ENCODE measurements at regions not wholly inside any gene's neighbourhood (a gene's known extent, or its start where the extent isn't known, plus 50 kb on each side); places are given as distances from the start of the nearest gene placed in this dataset.

GRCh38 chr9:78490231-78490630 lies 193.3 kb downstream of the PSAT1 start:
- WGBS (ENCODE audit: insufficient coverage, insufficient read length): no CpG with 5 or more reads among the region's 4 CpGs
- H3K27ac ChIP-seq (ENCODE audit: low read length): no peak overlapping the region
- H3K4me3 ChIP-seq (ENCODE audit: low read length): no peak overlapping the region
- no peak for DNase-seq (ENCODE audit: low read depth, low spot score)
- H3K4me1 ChIP-seq (ENCODE audit: control insufficient read depth, insufficient read depth, low read length): no peaks in the 10 kb centered on the region
- H3K36me3 ChIP-seq (ENCODE audit: control insufficient read depth, insufficient read depth, low read length): no peaks in the 10 kb centered on the region
- no peaks in the 10 kb centered on the region for H3K27me3 ChIP-seq (ENCODE audit: control insufficient read depth, insufficient read depth, low read length)
- H3K9me3 ChIP-seq (ENCODE audit: control insufficient read depth, insufficient read depth, low read length): no peaks in the 10 kb centered on the region

DNA sequence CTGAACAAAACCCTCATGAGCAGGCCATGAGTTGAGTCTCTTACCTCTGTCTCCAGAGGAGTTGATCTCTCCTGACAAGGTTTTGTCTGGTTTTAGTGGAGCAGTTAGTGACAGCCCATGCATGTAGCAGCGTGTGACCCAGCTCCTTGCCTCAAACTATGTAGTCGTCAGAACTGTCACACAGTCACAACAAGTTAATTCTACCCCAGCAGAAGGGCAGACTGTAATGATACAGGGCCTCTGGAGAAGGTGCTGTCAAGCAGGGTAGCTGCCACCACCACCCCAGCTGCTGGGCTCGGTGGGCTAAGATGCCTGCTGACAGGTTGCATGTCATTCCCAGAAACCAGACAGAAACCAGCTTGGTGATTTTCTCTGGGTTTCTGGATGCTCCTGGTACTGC lies 194.5 kb downstream of the PSAT1 start:
- WGBS (ENCODE audit: insufficient coverage, insufficient read length): no CpG with 5 or more reads among the region's 3 CpGs
- Histone ChIP-seq H3K27ac (ENCODE audit: low read length) (no peak overlapping the region), H3K27me3 (ENCODE audit: control insufficient read depth, insufficient read depth, low read length) (no peaks in the 10 kb centered on the region), H3K4me3 (ENCODE audit: low read length) (no peak overlapping the region), H3K4me1 (ENCODE audit: control insufficient read depth, insufficient read depth, low read length) (no peaks in the 10 kb centered on the region), H3K36me3 (ENCODE audit: control insufficient read depth, insufficient read depth, low read length) (no peaks in the 10 kb centered on the region), H3K9me3 (ENCODE audit: control insufficient read depth, insufficient read depth, low read length) (no peaks in the 10 kb centered on the region)
- DNase-seq (ENCODE audit: low read depth, low spot score): no peak

- no peak overlapping the region for H3K4me3 ChIP-seq (ENCODE audit: low read length)
- no peak for DNase-seq (ENCODE audit: low read depth, low spot score)
- H3K27me3 ChIP-seq (ENCODE audit: control insufficient read depth, insufficient read depth, low read length): no peaks in the 10 kb centered on the region
- H3K4me1 ChIP-seq (ENCODE audit: control insufficient read depth, insufficient read depth, low read length): no peaks in the 10 kb centered on the region
- no CpG with 5 or more reads among the region's 2 CpGs for WGBS (ENCODE audit: insufficient coverage, insufficient read length)
- no peaks in the 10 kb centered on the region for H3K9me3 ChIP-seq (ENCODE audit: control insufficient read depth, insufficient read depth, low read length)
- no peak overlapping the region for H3K27ac ChIP-seq (ENCODE audit: low read length)
- no peaks in the 10 kb centered on the region for H3K36me3 ChIP-seq (ENCODE audit: control insufficient read depth, insufficient read depth, low read length)
Measured at GRCh38 chr9:78493166-78493742, 196.3 kb downstream of the PSAT1 start.

DNA sequence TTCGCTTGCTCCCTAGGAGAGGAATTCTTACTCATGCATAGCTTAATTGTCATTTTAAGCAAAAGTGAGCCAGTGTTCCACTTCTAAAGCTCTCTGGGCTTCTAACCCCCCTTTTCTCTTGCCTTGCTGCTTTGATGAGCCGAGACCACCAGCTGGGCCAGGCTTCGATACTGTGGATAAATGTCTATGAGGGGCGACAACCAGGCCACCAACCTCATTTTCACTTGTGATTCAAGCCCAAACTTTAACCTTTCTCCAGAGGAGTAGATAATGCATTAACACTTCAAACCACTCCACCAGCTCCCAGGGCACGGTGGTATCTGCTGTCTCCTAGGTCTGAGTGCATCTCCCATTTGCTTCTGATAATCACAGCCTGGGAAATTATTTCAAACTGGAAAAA lies 205.6 kb downstream of the PSAT1 start:
- Histone ChIP-seq H3K27ac (ENCODE audit: low read length) (no peak overlapping the region), H3K9me3 (ENCODE audit: control insufficient read depth, insufficient read depth, low read length) (no peaks in the 10 kb centered on the region), H3K27me3 (ENCODE audit: control insufficient read depth, insufficient read depth, low read length) (no peaks in the 10 kb centered on the region), H3K36me3 (ENCODE audit: control insufficient read depth, insufficient read depth, low read length) (no peaks in the 10 kb centered on the region), H3K4me3 (ENCODE audit: low read length) (no peak overlapping the region), H3K4me1 (ENCODE audit: control insufficient read depth, insufficient read depth, low read length) (no peaks in the 10 kb centered on the region)
- WGBS (ENCODE audit: insufficient coverage, insufficient read length): no CpG with 5 or more reads among the region's 5 CpGs
- no peak for DNase-seq (ENCODE audit: low read depth, low spot score)

- Histone ChIP-seq H3K9me3 (ENCODE audit: control insufficient read depth, insufficient read depth, low read length) (no peaks in the 10 kb centered on the region), H3K4me1 (ENCODE audit: control insufficient read depth, insufficient read depth, low read length) (no peaks in the 10 kb centered on the region), H3K4me3 (ENCODE audit: low read length) (no peak overlapping the region), H3K27me3 (ENCODE audit: control insufficient read depth, insufficient read depth, low read length) (no peaks in the 10 kb centered on the region), H3K36me3 (ENCODE audit: control insufficient read depth, insufficient read depth, low read length) (no peaks in the 10 kb centered on the region), H3K27ac (ENCODE audit: low read length) (no peak overlapping the region)
- no CpG with 5 or more reads among the region's 2 CpGs for WGBS (ENCODE audit: insufficient coverage, insufficient read length)
- no peak for DNase-seq (ENCODE audit: low read depth, low spot score)
Measured at GRCh38 chr9:78505546-78505945, 208.6 kb downstream of the PSAT1 start.

- Histone ChIP-seq H3K27me3 (ENCODE audit: control insufficient read depth, insufficient read depth, low read length) (no peaks in the 10 kb centered on the region), H3K36me3 (ENCODE audit: control insufficient read depth, insufficient read depth, low read length) (no peaks in the 10 kb centered on the region), H3K9me3 (ENCODE audit: control insufficient read depth, insufficient read depth, low read length) (no peaks in the 10 kb centered on the region), H3K27ac (ENCODE audit: low read length) (no peak overlapping the region), H3K4me1 (ENCODE audit: control insufficient read depth, insufficient read depth, low read length) (no peaks in the 10 kb centered on the region), H3K4me3 (ENCODE audit: low read length) (no peak overlapping the region)
- WGBS (ENCODE audit: insufficient coverage, insufficient read length): no CpG with 5 or more reads among the region's 5 CpGs
- no peak for DNase-seq (ENCODE audit: low read depth, low spot score)
Measured at GRCh38 chr9:78507037-78507436, 210.1 kb downstream of the PSAT1 start.

GRCh38 chr9:78510035-78510434 lies 213.1 kb downstream of the PSAT1 start:
- DNase-seq (ENCODE audit: low read depth, low spot score): no peak
- no CpG with 5 or more reads among the region's 4 CpGs for WGBS (ENCODE audit: insufficient coverage, insufficient read length)
- H3K27me3 ChIP-seq (ENCODE audit: control insufficient read depth, insufficient read depth, low read length): no peaks in the 10 kb centered on the region
- H3K27ac ChIP-seq (ENCODE audit: low read length): no peak overlapping the region
- H3K9me3 ChIP-seq (ENCODE audit: control insufficient read depth, insufficient read depth, low read length): no peaks in the 10 kb centered on the region
- no peak overlapping the region for H3K4me3 ChIP-seq (ENCODE audit: low read length)
- no peaks in the 10 kb centered on the region for H3K4me1 ChIP-seq (ENCODE audit: control insufficient read depth, insufficient read depth, low read length)
- no peaks in the 10 kb centered on the region for H3K36me3 ChIP-seq (ENCODE audit: control insufficient read depth, insufficient read depth, low read length)

DNA sequence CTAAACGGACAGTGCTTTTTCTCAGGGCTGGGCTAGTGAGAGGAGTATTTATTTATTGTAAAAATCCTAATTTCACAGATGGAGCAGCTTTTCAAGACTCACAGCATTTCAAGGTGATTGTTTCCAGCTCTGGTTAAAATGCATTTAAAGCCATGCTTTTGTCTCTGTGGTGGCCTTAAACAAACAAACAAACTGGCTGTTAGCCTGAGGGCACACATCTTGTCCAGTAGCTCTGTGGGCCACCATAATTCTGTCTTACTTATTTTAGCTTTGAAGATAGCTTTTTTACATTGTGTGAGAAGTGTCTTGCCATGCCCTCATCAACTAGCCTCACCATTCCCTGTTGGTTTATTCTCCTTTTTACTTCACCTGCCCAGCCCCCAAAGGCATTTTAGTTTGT lies 218.2 kb downstream of the PSAT1 start:
- no peak overlapping the region for H3K27ac ChIP-seq (ENCODE audit: low read length)
- no peaks in the 10 kb centered on the region for H3K27me3 ChIP-seq (ENCODE audit: control insufficient read depth, insufficient read depth, low read length)
- H3K9me3 ChIP-seq (ENCODE audit: control insufficient read depth, insufficient read depth, low read length): no peaks in the 10 kb centered on the region
- DNase-seq (ENCODE audit: low read depth, low spot score): no peak
- H3K36me3 ChIP-seq (ENCODE audit: control insufficient read depth, insufficient read depth, low read length): no peaks in the 10 kb centered on the region; the same call in 1 of the 2 replicates
- H3K4me3 ChIP-seq (ENCODE audit: low read length): no peak overlapping the region
- H3K4me1 ChIP-seq (ENCODE audit: control insufficient read depth, insufficient read depth, low read length): no peaks in the 10 kb centered on the region
- no CpG with 5 or more reads among the region's 1 CpG for WGBS (ENCODE audit: insufficient coverage, insufficient read length)

- WGBS (ENCODE audit: insufficient coverage, insufficient read length): no CpG with 5 or more reads among the region's 4 CpGs
- no peaks in the 10 kb centered on the region for H3K27me3 ChIP-seq (ENCODE audit: control insufficient read depth, insufficient read depth, low read length)
- DNase-seq (ENCODE audit: low read depth, low spot score): no peak
- H3K9me3 ChIP-seq (ENCODE audit: control insufficient read depth, insufficient read depth, low read length): no peaks in the 10 kb centered on the region; the same call in 1 of the 2 replicates
- H3K4me1 ChIP-seq (ENCODE audit: control insufficient read depth, insufficient read depth, low read length): no peaks in the 10 kb centered on the region
- H3K36me3 ChIP-seq (ENCODE audit: control insufficient read depth, insufficient read depth, low read length): no peaks in the 10 kb centered on the region; the same call in 1 of the 2 replicates
- H3K4me3 ChIP-seq (ENCODE audit: low read length): no peak overlapping the region
- H3K27ac ChIP-seq (ENCODE audit: low read length): no peak overlapping the region
Measured at GRCh38 chr9:78519786-78520185, 222.9 kb downstream of the PSAT1 start.

- Histone ChIP-seq H3K36me3 (ENCODE audit: control insufficient read depth, insufficient read depth, low read length) (no peaks in the 10 kb centered on the region; the same call in 1 of the 2 replicates), H3K4me3 (ENCODE audit: low read length) (no peak overlapping the region), H3K27me3 (ENCODE audit: control insufficient read depth, insufficient read depth, low read length) (no peaks in the 10 kb centered on the region), H3K9me3 (ENCODE audit: control insufficient read depth, insufficient read depth, low read length) (no peaks in the 10 kb centered on the region; the same call in 1 of the 2 replicates), H3K27ac (ENCODE audit: low read length) (no peak overlapping the region), H3K4me1 (ENCODE audit: control insufficient read depth, insufficient read depth, low read length) (no peaks in the 10 kb centered on the region)
- no peak for DNase-seq (ENCODE audit: low read depth, low spot score)
Measured at GRCh38 chr9:78521680-78522079, 224.8 kb downstream of the PSAT1 start.

DNA sequence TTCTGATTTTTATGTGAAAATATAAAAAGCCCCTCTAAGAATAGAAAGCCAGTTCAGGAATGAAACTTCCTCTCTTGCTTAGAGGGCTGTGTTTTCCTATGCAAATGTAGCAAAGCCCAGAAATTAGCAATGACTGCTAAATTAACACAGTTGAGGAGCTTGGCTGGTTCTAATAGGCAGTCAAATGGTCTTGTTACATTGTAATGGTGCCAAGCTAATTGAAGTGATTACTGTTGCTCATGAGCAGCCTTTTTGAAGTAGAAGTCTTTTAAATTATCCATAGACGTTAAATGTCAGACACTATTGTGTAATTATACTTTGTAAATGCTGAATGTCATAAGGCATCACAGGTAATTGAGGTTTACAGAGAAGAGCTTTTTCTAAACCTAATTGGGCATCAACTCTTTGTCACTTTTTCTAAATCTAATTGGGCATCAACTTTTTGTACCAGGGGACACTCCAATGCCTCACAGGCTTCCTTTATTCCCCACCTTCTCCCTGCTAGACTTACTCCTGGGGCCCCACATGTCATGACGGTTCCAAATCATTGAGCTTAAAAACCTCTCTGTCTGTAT lies 229.1 kb downstream of the PSAT1 start:
- DNase-seq (ENCODE audit: low read depth, low spot score): no peak
- Histone ChIP-seq H3K27ac (ENCODE audit: low read length) (no peak overlapping the region), H3K4me3 (ENCODE audit: low read length) (no peak overlapping the region), H3K4me1 (ENCODE audit: control insufficient read depth, insufficient read depth, low read length) (0 out of 2 replicates have a peak, but pooled peaks cover 2% of the 10 kb centered on the region), H3K9me3 (ENCODE audit: control insufficient read depth, insufficient read depth, low read length) (no peaks in the 10 kb centered on the region), H3K27me3 (ENCODE audit: control insufficient read depth, insufficient read depth, low read length) (no peaks in the 10 kb centered on the region), H3K36me3 (ENCODE audit: control insufficient read depth, insufficient read depth, low read length) (no peaks in the 10 kb centered on the region)
- WGBS (ENCODE audit: insufficient coverage, insufficient read length): no CpG with 5 or more reads among the region's 2 CpGs

Data from iPS DF 6.9 (cell line).